Suprapubic skin (tissue), 3 donors: ENCODE measurements at regions not wholly inside any gene's neighbourhood (a gene's known extent, or its start where the extent isn't known, plus 50 kb on each side); places are given as distances from the start of the nearest gene placed in this dataset.

ENCODE experiments used
- POLR2A ChIP-seq, 2 donors: fragments of 450-650 bp; IDR thresholded peaks; one replicate each; pipeline ENCODE4 v1.6.1; 2017; ENCODE audit warnings: antibody characterized with exemption in 2 of 2, mild to moderate bottlenecking in 2 of 2, moderate library complexity in 2 of 2
- TF ChIP-seq, protein P1 (sequence below), 2 donors: fragments of 200-600 bp in 1 of 2; fragments of 450-650 bp in 1 of 2; sonication (generic) in 1 of 2; IDR thresholded peaks; one replicate each; pipeline ENCODE4 v1.5.1; 2016 to 2019; ENCODE audit warnings: antibody characterized with exemption in 2 of 2, mild to moderate bottlenecking in 1 of 2, moderate library complexity in 1 of 2

DNA sequence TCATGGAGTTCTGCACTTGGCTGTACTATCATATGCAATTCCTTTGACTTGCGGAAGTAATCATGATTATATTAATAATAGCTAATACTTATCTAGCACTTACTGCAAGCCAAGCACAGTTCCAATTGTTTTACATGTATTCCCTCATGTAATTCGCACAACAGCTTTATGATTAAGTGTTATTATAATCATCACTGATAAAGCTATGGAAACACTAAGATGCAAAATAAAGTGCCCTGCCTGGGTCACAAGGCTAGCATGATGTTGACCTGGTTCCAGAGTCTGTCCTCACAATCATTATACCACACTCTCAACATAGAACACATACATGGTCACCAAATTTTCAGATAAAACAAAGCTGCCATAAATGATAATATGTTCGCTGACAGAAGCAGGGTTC, 234.6 kb downstream of the FMR1NB start:
- TF ChIP-seq, protein P1, sequence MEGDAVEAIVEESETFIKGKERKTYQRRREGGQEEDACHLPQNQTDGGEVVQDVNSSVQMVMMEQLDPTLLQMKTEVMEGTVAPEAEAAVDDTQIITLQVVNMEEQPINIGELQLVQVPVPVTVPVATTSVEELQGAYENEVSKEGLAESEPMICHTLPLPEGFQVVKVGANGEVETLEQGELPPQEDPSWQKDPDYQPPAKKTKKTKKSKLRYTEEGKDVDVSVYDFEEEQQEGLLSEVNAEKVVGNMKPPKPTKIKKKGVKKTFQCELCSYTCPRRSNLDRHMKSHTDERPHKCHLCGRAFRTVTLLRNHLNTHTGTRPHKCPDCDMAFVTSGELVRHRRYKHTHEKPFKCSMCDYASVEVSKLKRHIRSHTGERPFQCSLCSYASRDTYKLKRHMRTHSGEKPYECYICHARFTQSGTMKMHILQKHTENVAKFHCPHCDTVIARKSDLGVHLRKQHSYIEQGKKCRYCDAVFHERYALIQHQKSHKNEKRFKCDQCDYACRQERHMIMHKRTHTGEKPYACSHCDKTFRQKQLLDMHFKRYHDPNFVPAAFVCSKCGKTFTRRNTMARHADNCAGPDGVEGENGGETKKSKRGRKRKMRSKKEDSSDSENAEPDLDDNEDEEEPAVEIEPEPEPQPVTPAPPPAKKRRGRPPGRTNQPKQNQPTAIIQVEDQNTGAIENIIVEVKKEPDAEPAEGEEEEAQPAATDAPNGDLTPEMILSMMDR (IDR thresholded peaks at IDR 0.05), result no peak
- no peak for TF ChIP-seq POLR2A (IDR thresholded peaks at IDR 0.05)
